GM12891 (cell line): ENCODE measurements at regions not wholly inside any gene's neighbourhood (a gene's known extent, or its start where the extent isn't known, plus 50 kb on each side); places are given as distances from the start of the nearest gene placed in this dataset.

Source experiments
- PAX5 ChIP-seq: IDR thresholded peaks from 2 replicates; pipeline ENCODE4 v1.6.1; 2011; ENCODE audit warnings: low read length, moderate library complexity, mild to moderate bottlenecking; ENCODE audit not compliant: insufficient read depth, severe bottlenecking
- POLR2A ChIP-seq: IDR thresholded peaks from 2 replicates; pipeline ENCODE4 v1.6.1; 2011; ENCODE audit warnings: low read depth, low read length, control low read depth
- POLR2AphosphoS5 ChIP-seq: IDR thresholded peaks from 2 replicates; pipeline ENCODE4 v1.6.1; 2011; ENCODE audit warnings: low read depth, low read length, control low read depth
- SPI1 ChIP-seq: IDR thresholded peaks from 2 replicates; pipeline ENCODE4 v1.6.1; 2011; ENCODE audit warnings: low read depth, low read length, control low read depth
- TAF1 ChIP-seq: IDR thresholded peaks from 2 replicates; pipeline ENCODE4 v1.6.1; 2011; ENCODE audit warnings: low read depth, low read length, control low read depth

DNA sequence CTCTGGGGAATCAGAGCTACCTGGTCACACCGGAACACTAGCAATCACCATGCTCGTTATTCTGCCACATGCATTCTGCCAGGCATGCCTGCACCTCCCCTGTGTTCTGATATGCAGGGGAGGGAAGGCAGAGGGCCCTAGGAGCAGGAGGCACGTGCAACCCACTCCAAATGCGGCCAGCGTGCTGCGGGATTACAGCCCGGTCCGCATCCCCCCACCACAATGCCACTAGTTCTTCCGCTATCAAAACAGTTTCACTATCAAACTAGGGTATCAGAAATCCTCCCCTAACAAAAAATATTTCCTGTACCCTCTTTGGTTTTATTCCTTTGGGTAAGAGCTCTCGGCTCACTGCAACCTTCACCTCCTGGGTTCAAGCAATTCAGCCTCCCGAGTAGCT is 223.2 kb upstream of the IGF1R start:
- TF ChIP-seq POLR2AphosphoS5 (no peak), POLR2A (no peak), TAF1 (no peak), PAX5 (no peak), SPI1 (no peak)
